WTC11 (cell line): ENCODE measurements at regions not wholly inside any gene's neighbourhood (a gene's known extent, or its start where the extent isn't known, plus 50 kb on each side); places are given as distances from the start of the nearest gene placed in this dataset.

Experiments
- ATAC-seq: fragments of 200-7000 bp; cut with Tn5 transposase; 2 replicates; pipeline ENCODE4 v1.10.0; 2021; ENCODE audit warnings: mild to moderate bottlenecking, moderate library complexity
- CTCF ChIA-PET: fragments of 300-600 bp; sonication (Branson Sonifier 250); formaldehyde crosslinking; loops from one replicate; lab custom pipeline; 2021; ENCODE audit warnings: antibody characterized with exemption; lab: Charles Lee
- POLR2A ChIA-PET: fragments of 350-600 bp; sonication (Branson Sonifier 250); formaldehyde crosslinking; loops from one replicate; lab custom pipeline; 2021; ENCODE audit warnings: antibody characterized with exemption; lab: Charles Lee
- DNase-seq: peaks from one replicate; pipeline ENCODE4 v3.0.0; 2021; ENCODE audit warnings: low spot score
- H3K27ac Mint-ChIP-seq: 2 replicates; pipeline ENCODE4 v1.8.0; 2021; ENCODE audit warnings: mixed read lengths
- H3K27me3 Mint-ChIP-seq: 2 replicates; pipeline ENCODE4 v1.8.0; 2021; ENCODE audit warnings: low read depth, mild to moderate bottlenecking, moderate library complexity, mixed read lengths
- H3K36me3 Mint-ChIP-seq: 2 replicates; pipeline ENCODE4 v1.8.0; 2021; ENCODE audit warnings: mixed read lengths
- H3K4me1 Mint-ChIP-seq: 2 replicates; pipeline ENCODE4 v1.8.0; 2022; ENCODE audit warnings: mixed read lengths
- H3K4me3 Mint-ChIP-seq: 2 replicates; pipeline ENCODE4 v1.8.0; 2021; ENCODE audit warnings: mild to moderate bottlenecking, moderate library complexity, mixed read lengths
- H3K9me3 Mint-ChIP-seq: 2 replicates; pipeline ENCODE4 v1.8.0; 2021; ENCODE audit warnings: mixed read lengths
- ATF1 ChIP-seq: sonication (generic); formaldehyde crosslinking; IDR thresholded peaks from 2 replicates; pipeline ENCODE4 v1.8.1; 2023; ENCODE audit warnings: mild to moderate bottlenecking, moderate library complexity, missing genetic modification reagents
- CBFB ChIP-seq: sonication (generic); formaldehyde crosslinking; IDR thresholded peaks from 2 replicates; pipeline ENCODE4 v1.8.1; 2022; ENCODE audit warnings: mild to moderate bottlenecking, low read depth, missing genetic modification reagents
- ESRRA ChIP-seq: sonication (generic); formaldehyde crosslinking; IDR thresholded peaks from 2 replicates; pipeline ENCODE4 v1.8.1; 2022; ENCODE audit warnings: mild to moderate bottlenecking, missing genetic modification reagents, borderline replicate concordance
- FOXP1 ChIP-seq: sonication (generic); formaldehyde crosslinking; IDR thresholded peaks from 2 replicates; pipeline ENCODE4 v1.8.0; 2022; ENCODE audit warnings: missing genetic modification reagents, mild to moderate bottlenecking, moderate library complexity, borderline replicate concordance
- GTF2I ChIP-seq: fragments of 250-450 bp; sonication (Bioruptor Pico); conservative IDR thresholded peaks from 2 replicates; pipeline ENCODE4 v1.4.0; 2021; ENCODE audit warnings: mild to moderate bottlenecking
- IRF2 ChIP-seq: sonication (generic); formaldehyde crosslinking; IDR thresholded peaks from 2 replicates; pipeline ENCODE4 v1.8.0; 2022; ENCODE audit warnings: low read depth, missing genetic modification reagents, borderline replicate concordance
- NFATC4 ChIP-seq: fragments of 250-450 bp; sonication (Bioruptor Pico); IDR thresholded peaks from 2 replicates; pipeline ENCODE4 v1.9.0; 2021; ENCODE audit warnings: mild to moderate bottlenecking
- NFYB ChIP-seq: sonication (generic); formaldehyde crosslinking; conservative IDR thresholded peaks from 2 replicates; pipeline ENCODE4 v1.8.0; 2022; ENCODE audit warnings: low read depth, missing genetic modification reagents
- OVOL2 ChIP-seq: fragments of 250-450 bp; sonication (Bioruptor Pico); IDR thresholded peaks from 2 replicates; pipeline ENCODE4 v1.9.0; 2021; ENCODE audit warnings: mild to moderate bottlenecking, borderline replicate concordance
- RELA ChIP-seq: sonication (generic); formaldehyde crosslinking; IDR thresholded peaks from 2 replicates; pipeline ENCODE4 v1.8.1; 2022; ENCODE audit warnings: missing genetic modification reagents, mild to moderate bottlenecking, borderline replicate concordance
- RORB ChIP-seq: fragments of 250-450 bp; sonication (Bioruptor Pico); IDR thresholded peaks from 2 replicates; pipeline ENCODE4 v1.9.0; 2021; ENCODE audit warnings: mild to moderate bottlenecking
- SOX15 ChIP-seq: fragments of 250-450 bp; sonication (Bioruptor Pico); IDR thresholded peaks from 2 replicates; pipeline ENCODE4 v1.9.0; 2021; ENCODE audit warnings: mild to moderate bottlenecking
- TCF7 ChIP-seq: sonication (generic); formaldehyde crosslinking; IDR thresholded peaks from 2 replicates; pipeline ENCODE4 v1.8.0; 2022; ENCODE audit warnings: mild to moderate bottlenecking, low read depth, missing genetic modification reagents, moderate library complexity
- ZBTB21 ChIP-seq: sonication (generic); formaldehyde crosslinking; IDR thresholded peaks from 2 replicates; pipeline ENCODE4 v1.8.1; 2023; ENCODE audit warnings: mild to moderate bottlenecking, missing genetic modification reagents, borderline replicate concordance
- ZNF219 ChIP-seq: sonication (generic); formaldehyde crosslinking; IDR thresholded peaks from 2 replicates; pipeline ENCODE4 v1.8.0; 2023; ENCODE audit warnings: missing genetic modification reagents, mild to moderate bottlenecking, borderline replicate concordance
- TF ChIP-seq, protein P1 (sequence below): sonication (generic); formaldehyde crosslinking; conservative IDR thresholded peaks from 2 replicates; pipeline ENCODE4 v1.8.1; 2023; ENCODE audit warnings: mild to moderate bottlenecking, low read depth, missing genetic modification reagents, moderate library complexity
- TF ChIP-seq, protein P2 (sequence below): sonication (generic); formaldehyde crosslinking; IDR thresholded peaks from 2 replicates; pipeline ENCODE4 v1.8.1; 2023; ENCODE audit warnings: mild to moderate bottlenecking, missing genetic modification reagents, borderline replicate concordance
- TF ChIP-seq, protein P3 (sequence below): sonication (generic); formaldehyde crosslinking; conservative IDR thresholded peaks from 2 replicates; pipeline ENCODE4 v1.8.1; 2022; ENCODE audit warnings: mild to moderate bottlenecking, missing genetic modification reagents
- TF ChIP-seq, protein P4 (sequence below): sonication (generic); formaldehyde crosslinking; IDR thresholded peaks from 2 replicates; pipeline ENCODE4 v1.8.1; 2022; ENCODE audit warnings: low read depth, mild to moderate bottlenecking, moderate library complexity, missing genetic modification reagents, borderline replicate concordance
- TF ChIP-seq, protein P5 (sequence below): sonication (generic); formaldehyde crosslinking; IDR thresholded peaks from 2 replicates; pipeline ENCODE4 v1.8.0; 2023; ENCODE audit warnings: missing genetic modification reagents
- TF ChIP-seq, protein P6 (sequence below): fragments of 250-450 bp; sonication (Bioruptor Pico); IDR thresholded peaks from 2 replicates; pipeline ENCODE4 v2.1.2; 2022; ENCODE audit warnings: mild to moderate bottlenecking, moderate library complexity
- TF ChIP-seq, protein P7 (sequence below): fragments of 250-450 bp; sonication (Bioruptor Pico); IDR thresholded peaks from 2 replicates; pipeline ENCODE4 v1.9.0; 2021; ENCODE audit warnings: moderate library complexity, mild to moderate bottlenecking, inconsistent platforms, borderline replicate concordance

DNA sequence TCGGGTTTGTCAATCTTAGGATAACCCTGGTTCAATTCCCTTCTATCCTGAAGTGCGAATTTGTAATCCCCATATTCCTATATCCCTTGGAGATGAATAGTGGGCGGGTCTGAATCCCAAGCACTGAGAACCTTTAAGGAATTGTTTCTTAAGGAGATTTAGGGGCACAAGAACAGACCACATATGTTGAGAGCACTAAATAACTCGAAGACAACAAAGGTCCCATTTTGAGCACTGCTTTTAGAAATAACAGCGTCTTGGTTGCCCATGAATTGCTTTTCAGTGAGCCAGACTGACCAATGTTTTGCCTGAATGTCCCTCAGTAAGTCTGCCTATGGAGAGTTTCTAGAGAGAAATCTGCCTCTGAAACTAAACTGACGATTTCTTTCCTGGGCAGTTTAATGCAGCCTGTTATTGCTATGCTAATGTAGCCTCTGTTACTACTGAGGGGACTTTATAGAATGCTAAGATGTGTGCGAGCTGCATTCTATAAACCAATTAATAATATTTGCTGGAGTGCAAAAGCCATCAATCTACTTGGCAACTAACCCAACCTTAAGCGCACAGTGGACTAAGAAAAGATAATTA, 445.0 kb upstream of the DMAC1 start:
- ATAC-seq: no peak
- Mint-ChIP-seq H3K27me3 (no peaks in the 10 kb centered on the region; the same call in 1 of the 2 replicates), H3K36me3 (no peaks in the 10 kb centered on the region), H3K9me3 (no peaks in the 10 kb centered on the region), H3K4me3 (no peak overlapping the region), H3K27ac (no peak overlapping the region), H3K4me1 (peaks cover 3% of the 10 kb centered on the region; the same call in 1 of the 2 replicates)
- POLR2A ChIA-PET: no interaction called here
- TF ChIP-seq ATF1 (CRISPR knock-in tag) (no peak), GTF2I (CRISPR knock-in tag) (no peak), NFATC4 (CRISPR knock-in tag) (no peak), CBFB (CRISPR knock-in tag) (no peak), RORB (no peak), OVOL2 (CRISPR knock-in tag) (no peak), SOX15 (CRISPR knock-in tag) (no peak)
- CTCF ChIA-PET: no interaction called here
- no peak for DNase-seq

DNA sequence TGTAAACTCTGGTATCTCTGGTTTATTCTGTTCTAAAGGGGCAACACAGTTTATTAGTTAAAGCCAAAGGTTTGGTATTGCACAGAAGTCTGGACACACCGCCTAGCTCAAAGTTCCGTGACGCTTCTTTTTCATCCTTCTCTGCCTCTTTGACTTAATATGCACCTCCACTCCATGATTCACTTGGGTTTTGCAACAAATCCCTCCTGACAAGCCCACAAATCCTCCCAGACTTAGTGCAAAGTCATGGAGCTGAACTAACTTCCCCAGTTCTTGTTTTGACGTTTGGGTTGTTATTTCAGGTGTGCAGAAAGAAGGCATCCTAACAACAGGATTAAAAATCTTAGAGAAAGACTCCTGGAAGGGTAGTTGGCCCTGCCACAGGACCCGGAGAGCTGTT, 441.6 kb upstream of the DMAC1 start:
- ATAC-seq: no peak
- no peak for DNase-seq
- POLR2A ChIA-PET: no interaction called here
- Mint-ChIP-seq H3K4me3 (no peak overlapping the region), H3K36me3 (no peaks in the 10 kb centered on the region), H3K4me1 (peaks cover 3% of the 10 kb centered on the region; the same call in 1 of the 2 replicates), H3K27me3 (no peaks in the 10 kb centered on the region), H3K27ac (0 out of 2 replicates have a peak overlapping the region, but pooled peaks have one; percentile 21), H3K9me3 (no peaks in the 10 kb centered on the region)
- CTCF ChIA-PET: interaction anchor here (0.6 to 0.7 kb wide), 2 partner anchors 154 to 583 kb away, joined by 4 read pairs; no protein-coding TSS in a partner anchor
- TF ChIP-seq, protein P1, sequence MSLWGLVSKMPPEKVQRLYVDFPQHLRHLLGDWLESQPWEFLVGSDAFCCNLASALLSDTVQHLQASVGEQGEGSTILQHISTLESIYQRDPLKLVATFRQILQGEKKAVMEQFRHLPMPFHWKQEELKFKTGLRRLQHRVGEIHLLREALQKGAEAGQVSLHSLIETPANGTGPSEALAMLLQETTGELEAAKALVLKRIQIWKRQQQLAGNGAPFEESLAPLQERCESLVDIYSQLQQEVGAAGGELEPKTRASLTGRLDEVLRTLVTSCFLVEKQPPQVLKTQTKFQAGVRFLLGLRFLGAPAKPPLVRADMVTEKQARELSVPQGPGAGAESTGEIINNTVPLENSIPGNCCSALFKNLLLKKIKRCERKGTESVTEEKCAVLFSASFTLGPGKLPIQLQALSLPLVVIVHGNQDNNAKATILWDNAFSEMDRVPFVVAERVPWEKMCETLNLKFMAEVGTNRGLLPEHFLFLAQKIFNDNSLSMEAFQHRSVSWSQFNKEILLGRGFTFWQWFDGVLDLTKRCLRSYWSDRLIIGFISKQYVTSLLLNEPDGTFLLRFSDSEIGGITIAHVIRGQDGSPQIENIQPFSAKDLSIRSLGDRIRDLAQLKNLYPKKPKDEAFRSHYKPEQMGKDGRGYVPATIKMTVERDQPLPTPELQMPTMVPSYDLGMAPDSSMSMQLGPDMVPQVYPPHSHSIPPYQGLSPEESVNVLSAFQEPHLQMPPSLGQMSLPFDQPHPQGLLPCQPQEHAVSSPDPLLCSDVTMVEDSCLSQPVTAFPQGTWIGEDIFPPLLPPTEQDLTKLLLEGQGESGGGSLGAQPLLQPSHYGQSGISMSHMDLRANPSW (CRISPR knock-in tag): no peak
- TF ChIP-seq, protein P2, sequence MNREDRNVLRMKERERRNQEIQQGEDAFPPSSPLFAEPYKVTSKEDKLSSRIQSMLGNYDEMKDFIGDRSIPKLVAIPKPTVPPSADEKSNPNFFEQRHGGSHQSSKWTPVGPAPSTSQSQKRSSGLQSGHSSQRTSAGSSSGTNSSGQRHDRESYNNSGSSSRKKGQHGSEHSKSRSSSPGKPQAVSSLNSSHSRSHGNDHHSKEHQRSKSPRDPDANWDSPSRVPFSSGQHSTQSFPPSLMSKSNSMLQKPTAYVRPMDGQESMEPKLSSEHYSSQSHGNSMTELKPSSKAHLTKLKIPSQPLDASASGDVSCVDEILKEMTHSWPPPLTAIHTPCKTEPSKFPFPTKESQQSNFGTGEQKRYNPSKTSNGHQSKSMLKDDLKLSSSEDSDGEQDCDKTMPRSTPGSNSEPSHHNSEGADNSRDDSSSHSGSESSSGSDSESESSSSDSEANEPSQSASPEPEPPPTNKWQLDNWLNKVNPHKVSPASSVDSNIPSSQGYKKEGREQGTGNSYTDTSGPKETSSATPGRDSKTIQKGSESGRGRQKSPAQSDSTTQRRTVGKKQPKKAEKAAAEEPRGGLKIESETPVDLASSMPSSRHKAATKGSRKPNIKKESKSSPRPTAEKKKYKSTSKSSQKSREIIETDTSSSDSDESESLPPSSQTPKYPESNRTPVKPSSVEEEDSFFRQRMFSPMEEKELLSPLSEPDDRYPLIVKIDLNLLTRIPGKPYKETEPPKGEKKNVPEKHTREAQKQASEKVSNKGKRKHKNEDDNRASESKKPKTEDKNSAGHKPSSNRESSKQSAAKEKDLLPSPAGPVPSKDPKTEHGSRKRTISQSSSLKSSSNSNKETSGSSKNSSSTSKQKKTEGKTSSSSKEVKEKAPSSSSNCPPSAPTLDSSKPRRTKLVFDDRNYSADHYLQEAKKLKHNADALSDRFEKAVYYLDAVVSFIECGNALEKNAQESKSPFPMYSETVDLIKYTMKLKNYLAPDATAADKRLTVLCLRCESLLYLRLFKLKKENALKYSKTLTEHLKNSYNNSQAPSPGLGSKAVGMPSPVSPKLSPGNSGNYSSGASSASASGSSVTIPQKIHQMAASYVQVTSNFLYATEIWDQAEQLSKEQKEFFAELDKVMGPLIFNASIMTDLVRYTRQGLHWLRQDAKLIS (CRISPR knock-in tag): no peak
- TF ChIP-seq, protein P3, sequence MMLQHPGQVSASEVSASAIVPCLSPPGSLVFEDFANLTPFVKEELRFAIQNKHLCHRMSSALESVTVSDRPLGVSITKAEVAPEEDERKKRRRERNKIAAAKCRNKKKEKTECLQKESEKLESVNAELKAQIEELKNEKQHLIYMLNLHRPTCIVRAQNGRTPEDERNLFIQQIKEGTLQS (CRISPR knock-in tag): no peak
- TF ChIP-seq, protein P4, sequence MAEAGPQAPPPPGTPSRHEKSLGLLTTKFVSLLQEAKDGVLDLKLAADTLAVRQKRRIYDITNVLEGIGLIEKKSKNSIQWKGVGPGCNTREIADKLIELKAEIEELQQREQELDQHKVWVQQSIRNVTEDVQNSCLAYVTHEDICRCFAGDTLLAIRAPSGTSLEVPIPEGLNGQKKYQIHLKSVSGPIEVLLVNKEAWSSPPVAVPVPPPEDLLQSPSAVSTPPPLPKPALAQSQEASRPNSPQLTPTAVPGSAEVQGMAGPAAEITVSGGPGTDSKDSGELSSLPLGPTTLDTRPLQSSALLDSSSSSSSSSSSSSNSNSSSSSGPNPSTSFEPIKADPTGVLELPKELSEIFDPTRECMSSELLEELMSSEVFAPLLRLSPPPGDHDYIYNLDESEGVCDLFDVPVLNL (CRISPR knock-in tag): no peak
- TF ChIP-seq NFYB (CRISPR knock-in tag): no peak
- TF ChIP-seq ZNF219: no peak
- TF ChIP-seq TCF7: no peak
- TF ChIP-seq, protein P5, sequence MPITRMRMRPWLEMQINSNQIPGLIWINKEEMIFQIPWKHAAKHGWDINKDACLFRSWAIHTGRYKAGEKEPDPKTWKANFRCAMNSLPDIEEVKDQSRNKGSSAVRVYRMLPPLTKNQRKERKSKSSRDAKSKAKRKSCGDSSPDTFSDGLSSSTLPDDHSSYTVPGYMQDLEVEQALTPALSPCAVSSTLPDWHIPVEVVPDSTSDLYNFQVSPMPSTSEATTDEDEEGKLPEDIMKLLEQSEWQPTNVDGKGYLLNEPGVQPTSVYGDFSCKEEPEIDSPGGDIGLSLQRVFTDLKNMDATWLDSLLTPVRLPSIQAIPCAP (CRISPR knock-in tag): no peak
- TF ChIP-seq, protein P6, sequence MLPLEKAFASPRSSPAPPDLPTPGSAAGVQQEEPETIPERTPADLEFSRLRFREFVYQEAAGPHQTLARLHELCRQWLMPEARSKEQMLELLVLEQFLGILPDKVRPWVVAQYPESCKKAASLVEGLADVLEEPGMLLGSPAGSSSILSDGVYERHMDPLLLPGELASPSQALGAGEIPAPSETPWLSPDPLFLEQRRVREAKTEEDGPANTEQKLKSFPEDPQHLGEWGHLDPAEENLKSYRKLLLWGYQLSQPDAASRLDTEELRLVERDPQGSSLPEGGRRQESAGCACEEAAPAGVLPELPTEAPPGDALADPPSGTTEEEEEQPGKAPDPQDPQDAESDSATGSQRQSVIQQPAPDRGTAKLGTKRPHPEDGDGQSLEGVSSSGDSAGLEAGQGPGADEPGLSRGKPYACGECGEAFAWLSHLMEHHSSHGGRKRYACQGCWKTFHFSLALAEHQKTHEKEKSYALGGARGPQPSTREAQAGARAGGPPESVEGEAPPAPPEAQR (CRISPR knock-in tag): no peak
- TF ChIP-seq RELA: no peak
- no peak for TF ChIP-seq IRF2
- TF ChIP-seq, protein P7, sequence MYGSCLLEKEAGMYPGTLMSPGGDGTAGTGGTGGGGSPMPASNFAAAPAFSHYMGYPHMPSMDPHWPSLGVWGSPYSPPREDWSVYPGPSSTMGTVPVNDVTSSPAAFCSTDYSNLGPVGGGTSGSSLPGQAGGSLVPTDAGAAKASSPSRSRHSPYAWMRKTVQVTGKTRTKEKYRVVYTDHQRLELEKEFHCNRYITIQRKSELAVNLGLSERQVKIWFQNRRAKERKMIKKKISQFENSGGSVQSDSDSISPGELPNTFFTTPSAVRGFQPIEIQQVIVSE: no peak
- no peak for TF ChIP-seq FOXP1 (CRISPR knock-in tag)
- no peak for TF ChIP-seq ZBTB21 (CRISPR knock-in tag)
- TF ChIP-seq ESRRA (CRISPR knock-in tag): no peak
